WERI-Rb-1 (cell line): ENCODE measurements at regions not wholly inside any gene's neighbourhood (a gene's known extent, or its start where the extent isn't known, plus 50 kb on each side); places are given as distances from the start of the nearest gene placed in this dataset.

Experiments used
- DNase-seq: peaks from one replicate; pipeline ENCODE4 v3.0.0-alpha.2; 2020
- H3K27ac ChIP-seq: fragments of 250-450 bp; sonication (Bioruptor Pico); 2 replicates; pipeline ENCODE4 v1.5.1; 2020; ENCODE audit warnings: mild to moderate bottlenecking, moderate library complexity
- H3K27me3 ChIP-seq: fragments of 250-450 bp; sonication (Bioruptor Pico); 2 replicates; pipeline ENCODE4 v1.5.1; 2021; ENCODE audit warnings: mild to moderate bottlenecking, low read depth, moderate library complexity; ENCODE audit not compliant: insufficient read depth, severe bottlenecking
- H3K36me3 ChIP-seq: fragments of 250-450 bp; sonication (Bioruptor Pico); 2 replicates; pipeline ENCODE4 v1.5.1; 2020; ENCODE audit warnings: mild to moderate bottlenecking, moderate library complexity
- H3K4me3 ChIP-seq: 2 replicates; pipeline ENCODE4 v1.5.1; 2011; ENCODE audit warnings: low read depth, mild to moderate bottlenecking, control low read depth, low read length
- H3K9me3 ChIP-seq: fragments of 250-450 bp; sonication (Bioruptor Pico); 2 replicates; pipeline ENCODE4 v1.5.1; 2021; ENCODE audit warnings: mild to moderate bottlenecking, moderate library complexity; ENCODE audit not compliant: severe bottlenecking
- CTCF ChIP-seq: IDR thresholded peaks from 2 replicates; pipeline ENCODE4 v1.5.1; 2011; ENCODE audit warnings: low read depth, mild to moderate bottlenecking, control low read depth, inconsistent platforms, low read length

GRCh38 chr6:147909640-147910039 is 401.1 kb downstream of the SAMD5 start:
- H3K36me3 ChIP-seq, result no peaks in the 10 kb centered on the region
- H3K27ac ChIP-seq, result no peak overlapping the region
- no peak for DNase-seq
- H3K27me3 ChIP-seq, result no peaks in the 10 kb centered on the region
- TF ChIP-seq CTCF, result no peak
- no peak overlapping the region for H3K4me3 ChIP-seq
- no peaks in the 10 kb centered on the region for H3K9me3 ChIP-seq

GRCh38 chr6:147910281-147910680 is 401.8 kb downstream of the SAMD5 start:
- H3K36me3 ChIP-seq, result no peaks in the 10 kb centered on the region
- no peak for TF ChIP-seq CTCF
- no peaks in the 10 kb centered on the region for H3K27me3 ChIP-seq
- no peaks in the 10 kb centered on the region for H3K9me3 ChIP-seq
- H3K4me3 ChIP-seq, result no peak overlapping the region
- no peak for DNase-seq
- H3K27ac ChIP-seq, result no peak overlapping the region

GRCh38 chr6:147911057-147911456 is 402.6 kb downstream of the SAMD5 start:
- no peak overlapping the region for H3K27ac ChIP-seq
- no peaks in the 10 kb centered on the region for H3K9me3 ChIP-seq
- H3K4me3 ChIP-seq, result no peak overlapping the region
- no peaks in the 10 kb centered on the region for H3K36me3 ChIP-seq
- TF ChIP-seq CTCF, result no peak
- DNase-seq, result no peak
- no peaks in the 10 kb centered on the region for H3K27me3 ChIP-seq

GRCh38 chr6:147911686-147912085 is 403.2 kb downstream of the SAMD5 start:
- DNase-seq, result no peak
- Histone ChIP-seq H3K27ac (no peak overlapping the region), H3K4me3 (no peak overlapping the region), H3K9me3 (no peaks in the 10 kb centered on the region), H3K27me3 (no peaks in the 10 kb centered on the region), H3K36me3 (no peaks in the 10 kb centered on the region)
- TF ChIP-seq CTCF, result no peak

- H3K4me3 ChIP-seq, result no peak overlapping the region
- DNase-seq, result no peak
- no peak overlapping the region for H3K27ac ChIP-seq
- TF ChIP-seq CTCF, result no peak
- no peaks in the 10 kb centered on the region for H3K36me3 ChIP-seq
- peaks cover 8% of the 10 kb centered on the region for H3K9me3 ChIP-seq
- H3K27me3 ChIP-seq, result no peaks in the 10 kb centered on the region
These were observed 414.3 kb downstream of the SAMD5 start for GRCh38 chr6:147922799-147923198.

- no peak overlapping the region for H3K27ac ChIP-seq
- peaks cover 8% of the 10 kb centered on the region for H3K9me3 ChIP-seq
- no peak overlapping the region for H3K4me3 ChIP-seq
- no peaks in the 10 kb centered on the region for H3K27me3 ChIP-seq
- TF ChIP-seq CTCF, result no peak
- DNase-seq, result no peak
- no peaks in the 10 kb centered on the region for H3K36me3 ChIP-seq
These were observed 416.1 kb downstream of the SAMD5 start for GRCh38 chr6:147924598-147924997.
